OCI-LY1 (cell line): ENCODE measurements at regions not wholly inside any gene's neighbourhood (a gene's known extent, or its start where the extent isn't known, plus 50 kb on each side); places are given as distances from the start of the nearest gene placed in this dataset.

ENCODE experiments used
- H2AFZ ChIP-seq: fragments of 200-600 bp; sonication (generic), shearing (Covaris generic); 2 replicates; pipeline ENCODE4 v1.6.0; 2014; ENCODE audit warnings: antibody characterized with exemption, mild to moderate bottlenecking, low read length
- H3F3A ChIP-seq: fragments of 200-600 bp; sonication (generic), shearing (Covaris generic); 2 replicates; pipeline ENCODE4 v1.6.0; 2014; ENCODE audit warnings: mild to moderate bottlenecking, antibody characterized with exemption, low read length, moderate library complexity; ENCODE audit not compliant: insufficient read depth
- H3K27ac ChIP-seq: fragments of 200-600 bp; sonication (generic); 2 replicates; pipeline ENCODE4 v1.5.1; 2014; ENCODE audit warnings: low read length, mixed run types, mild to moderate bottlenecking, low read depth; ENCODE audit not compliant: poor library complexity, severe bottlenecking
- H3K27me3 ChIP-seq: fragments of 200-600 bp; sonication (generic); 2 replicates; pipeline ENCODE4 v1.6.0; 2014; ENCODE audit warnings: antibody characterized with exemption, mild to moderate bottlenecking, low read length, moderate library complexity; ENCODE audit not compliant: insufficient read depth
- H3K36me3 ChIP-seq: fragments of 200-600 bp; sonication (generic); 2 replicates; pipeline ENCODE4 v1.6.1; 2014; ENCODE audit warnings: mild to moderate bottlenecking, antibody characterized with exemption, low read length, moderate library complexity, mixed read lengths; ENCODE audit not compliant: insufficient read depth
- H3K4me1 ChIP-seq: fragments of 200-600 bp; sonication (generic); 2 replicates; pipeline ENCODE4 v1.5.1; 2014; ENCODE audit warnings: mild to moderate bottlenecking, low read length, moderate library complexity; ENCODE audit not compliant: insufficient read depth, severe bottlenecking
- H3K4me2 ChIP-seq: fragments of 200-600 bp; sonication (generic), shearing (Covaris generic); 2 replicates; pipeline ENCODE4 v1.6.1; 2014; ENCODE audit warnings: low read length
- H3K4me3 ChIP-seq: fragments of 200-600 bp; sonication (generic); 2 replicates; pipeline ENCODE4 v1.5.1; 2014; ENCODE audit warnings: low read length, low read depth, mild to moderate bottlenecking, mixed read lengths; ENCODE audit not compliant: poor library complexity, severe bottlenecking
- H3K79me2 ChIP-seq: fragments of 200-600 bp; shearing (Covaris generic); 2 replicates; pipeline ENCODE4 v1.6.1; 2016; ENCODE audit warnings: mixed run types, low read length, mixed read lengths; ENCODE audit not compliant: insufficient read depth
- H3K9ac ChIP-seq: fragments of 200-600 bp; sonication (generic), shearing (Covaris generic); 2 replicates; pipeline ENCODE4 v1.6.1; 2014; ENCODE audit warnings: mild to moderate bottlenecking, low read length, mixed read lengths
- H3K9me2 ChIP-seq: fragments of 200-600 bp; sonication (generic), shearing (Covaris generic); 2 replicates; pipeline ENCODE4 v1.6.1; 2014; ENCODE audit warnings: low read depth, mild to moderate bottlenecking, low read length, mixed read lengths
- H3K9me3 ChIP-seq: fragments of 200-600 bp; shearing (Covaris generic); 2 replicates; pipeline ENCODE4 v1.6.1; 2014; ENCODE audit warnings: low read length, mixed read lengths
- H4K20me1 ChIP-seq: fragments of 200-600 bp; sonication (generic), shearing (Covaris generic); 2 replicates; pipeline ENCODE4 v1.6.0; 2016; ENCODE audit warnings: mild to moderate bottlenecking, low read length; ENCODE audit not compliant: insufficient read depth
- EZH2 ChIP-seq: fragments of 200-600 bp; sonication (generic), shearing (Covaris generic); IDR thresholded peaks from 2 replicates; pipeline ENCODE4 v1.8.0; 2017; ENCODE audit warnings: borderline replicate concordance, mixed run types, mild to moderate bottlenecking, antibody characterized with exemption, low read length, moderate library complexity, mixed read lengths
- TF ChIP-seq, protein P1 (sequence below): fragments of 200-600 bp; sonication (generic), shearing (Covaris generic); IDR thresholded peaks from 2 replicates; pipeline ENCODE4 v1.5.1; 2017; ENCODE audit warnings: mild to moderate bottlenecking, antibody characterized with exemption, low read length, moderate library complexity, mixed read lengths

DNA sequence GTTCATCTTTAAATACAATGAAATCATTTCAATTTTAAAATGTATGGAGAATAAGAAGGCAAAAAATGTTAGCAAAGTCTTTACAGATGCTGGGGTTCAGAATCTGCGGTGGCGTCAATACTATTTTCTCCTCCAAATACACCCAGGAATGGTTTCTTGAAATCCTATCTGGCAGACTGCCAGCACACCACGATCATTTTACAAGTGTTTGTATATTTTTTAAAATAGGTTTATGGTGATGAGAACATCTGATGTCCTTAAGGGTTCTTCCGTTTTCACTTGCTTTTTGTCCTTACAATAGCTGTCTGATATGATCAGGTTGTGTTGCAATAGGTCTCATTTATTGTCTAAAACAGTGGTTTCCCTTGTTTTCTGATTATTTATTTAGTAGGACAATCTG, 89.6 kb downstream of the CMPK2 start:
- Histone ChIP-seq H3K4me3 (no peak overlapping the region), H2AFZ (no peak overlapping the region), H3K9me2 (no peaks in the 10 kb centered on the region), H3K4me1 (peaks cover 30% of the 10 kb centered on the region), H3K27me3 (no peaks in the 10 kb centered on the region), H3K27ac (no peak overlapping the region), H3K4me2 (no peak overlapping the region), H3K9me3 (no peaks in the 10 kb centered on the region), H3K36me3 (no peaks in the 10 kb centered on the region), H3K9ac (no peak overlapping the region), H3K79me2 (no peaks in the 10 kb centered on the region), H3F3A (no peaks in the 10 kb centered on the region), H4K20me1 (no peaks in the 10 kb centered on the region)
- TF ChIP-seq EZH2 = no peak
- TF ChIP-seq, protein P1, sequence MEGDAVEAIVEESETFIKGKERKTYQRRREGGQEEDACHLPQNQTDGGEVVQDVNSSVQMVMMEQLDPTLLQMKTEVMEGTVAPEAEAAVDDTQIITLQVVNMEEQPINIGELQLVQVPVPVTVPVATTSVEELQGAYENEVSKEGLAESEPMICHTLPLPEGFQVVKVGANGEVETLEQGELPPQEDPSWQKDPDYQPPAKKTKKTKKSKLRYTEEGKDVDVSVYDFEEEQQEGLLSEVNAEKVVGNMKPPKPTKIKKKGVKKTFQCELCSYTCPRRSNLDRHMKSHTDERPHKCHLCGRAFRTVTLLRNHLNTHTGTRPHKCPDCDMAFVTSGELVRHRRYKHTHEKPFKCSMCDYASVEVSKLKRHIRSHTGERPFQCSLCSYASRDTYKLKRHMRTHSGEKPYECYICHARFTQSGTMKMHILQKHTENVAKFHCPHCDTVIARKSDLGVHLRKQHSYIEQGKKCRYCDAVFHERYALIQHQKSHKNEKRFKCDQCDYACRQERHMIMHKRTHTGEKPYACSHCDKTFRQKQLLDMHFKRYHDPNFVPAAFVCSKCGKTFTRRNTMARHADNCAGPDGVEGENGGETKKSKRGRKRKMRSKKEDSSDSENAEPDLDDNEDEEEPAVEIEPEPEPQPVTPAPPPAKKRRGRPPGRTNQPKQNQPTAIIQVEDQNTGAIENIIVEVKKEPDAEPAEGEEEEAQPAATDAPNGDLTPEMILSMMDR = no peak

DNA sequence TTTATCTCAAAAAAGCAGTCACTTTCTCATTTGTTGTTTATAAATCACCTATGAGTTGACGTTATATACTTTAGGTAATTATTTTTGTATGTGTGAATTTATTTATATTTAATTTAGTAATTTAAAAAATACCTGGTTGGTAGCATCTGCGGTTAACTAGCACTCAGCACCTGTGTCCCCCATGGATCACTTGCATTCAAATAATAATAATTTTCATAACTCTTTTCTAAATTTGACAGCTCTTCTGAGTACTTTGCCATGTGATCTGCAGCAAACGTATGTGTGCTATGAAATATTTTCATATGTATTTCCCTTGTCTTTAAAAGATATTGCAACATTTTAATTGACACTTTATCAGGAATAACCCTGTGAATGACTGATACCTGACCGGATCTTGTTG, 88.1 kb downstream of the CMPK2 start:
- no peak overlapping the region for H2AFZ ChIP-seq
- no peaks in the 10 kb centered on the region for H3F3A ChIP-seq
- no peak overlapping the region for H3K4me2 ChIP-seq
- H3K4me3 ChIP-seq = no peak overlapping the region
- peaks cover 21% of the 10 kb centered on the region for H3K4me1 ChIP-seq
- TF ChIP-seq, protein P1 = no peak
- TF ChIP-seq EZH2 = no peak
- H3K36me3 ChIP-seq = no peaks in the 10 kb centered on the region
- no peak overlapping the region for H3K27ac ChIP-seq
- no peaks in the 10 kb centered on the region for H3K27me3 ChIP-seq
- H3K9me3 ChIP-seq = no peaks in the 10 kb centered on the region
- no peaks in the 10 kb centered on the region for H3K9me2 ChIP-seq
- no peaks in the 10 kb centered on the region for H4K20me1 ChIP-seq
- no peaks in the 10 kb centered on the region for H3K79me2 ChIP-seq
- no peak overlapping the region for H3K9ac ChIP-seq

DNA sequence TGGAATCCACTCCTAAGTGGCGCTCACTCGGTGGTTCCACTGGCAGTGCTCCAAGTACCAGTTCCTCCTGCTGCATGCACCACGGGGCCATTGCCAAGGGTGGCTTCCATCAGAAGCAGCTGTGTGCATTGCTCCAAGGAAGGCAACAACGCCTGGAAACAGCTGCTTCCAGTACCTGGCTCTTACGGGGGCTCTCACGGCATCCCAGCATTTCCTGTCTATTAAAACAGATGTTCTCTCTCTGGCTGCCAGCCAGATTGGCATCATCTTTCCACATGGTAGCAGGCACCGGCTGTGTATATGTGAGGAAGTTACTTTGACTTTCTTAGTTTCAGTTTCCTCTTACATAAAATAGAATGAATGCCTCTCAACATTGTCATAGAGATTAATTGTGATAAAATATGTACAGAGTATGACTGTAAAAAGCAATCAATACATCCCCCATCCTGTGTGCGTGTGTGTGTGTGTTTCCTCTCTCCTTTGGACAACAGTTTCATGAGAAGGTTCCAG, 84.9 kb downstream of the CMPK2 start:
- H3K27ac ChIP-seq = no peak overlapping the region
- no peaks in the 10 kb centered on the region for H3K36me3 ChIP-seq
- H2AFZ ChIP-seq = no peak overlapping the region
- no peaks in the 10 kb centered on the region for H4K20me1 ChIP-seq
- no peaks in the 10 kb centered on the region for H3F3A ChIP-seq
- H3K27me3 ChIP-seq = no peaks in the 10 kb centered on the region
- no peak overlapping the region for H3K9ac ChIP-seq
- no peaks in the 10 kb centered on the region for H3K79me2 ChIP-seq
- H3K9me2 ChIP-seq = no peaks in the 10 kb centered on the region
- H3K9me3 ChIP-seq = no peaks in the 10 kb centered on the region
- TF ChIP-seq, protein P1 = no peak
- no peak for TF ChIP-seq EZH2
- peak overlapping the region; percentile 40 for H3K4me2 ChIP-seq
- H3K4me3 ChIP-seq = peak overlapping the region; percentile 19
- peaks cover 12% of the 10 kb centered on the region for H3K4me1 ChIP-seq
